ENCODE measurements at regions not wholly inside any gene's neighbourhood (a gene's known extent, or its start where the extent isn't known, plus 50 kb on each side); places are given as distances from the start of the nearest gene placed in this dataset.

GRCh38 chr4:171378323-171378722 is 434.9 kb upstream of the GALNTL6 start:
- TF ChIP-seq ZNF274 (IDR thresholded peaks at IDR 0.05; ENCODE audit: low read depth, low read length), result no peak
- TF ChIP-seq SUZ12 (IDR thresholded peaks at IDR 0.05; ENCODE audit: extremely low read depth, insufficient read depth, insufficient read length), result no peak
- TF ChIP-seq YY1 (IDR thresholded peaks at IDR 0.05; ENCODE audit: insufficient read depth, insufficient read length), result no peak

All from NT2/D1 (cell line).